Fibroblast of skin of scalp (primary cell): ENCODE measurements at regions not wholly inside any gene's neighbourhood (a gene's known extent, or its start where the extent isn't known, plus 50 kb on each side); places are given as distances from the start of the nearest gene placed in this dataset.

Experiments
- DNase-seq: peaks from one replicate; pipeline ENCODE4 v3.0.0-alpha.2; 2013

GRCh38 chr5:97735209-97735608 is 552.2 kb upstream of the RIOK2 start:
- DNase-seq = peak; percentile 56

DNA sequence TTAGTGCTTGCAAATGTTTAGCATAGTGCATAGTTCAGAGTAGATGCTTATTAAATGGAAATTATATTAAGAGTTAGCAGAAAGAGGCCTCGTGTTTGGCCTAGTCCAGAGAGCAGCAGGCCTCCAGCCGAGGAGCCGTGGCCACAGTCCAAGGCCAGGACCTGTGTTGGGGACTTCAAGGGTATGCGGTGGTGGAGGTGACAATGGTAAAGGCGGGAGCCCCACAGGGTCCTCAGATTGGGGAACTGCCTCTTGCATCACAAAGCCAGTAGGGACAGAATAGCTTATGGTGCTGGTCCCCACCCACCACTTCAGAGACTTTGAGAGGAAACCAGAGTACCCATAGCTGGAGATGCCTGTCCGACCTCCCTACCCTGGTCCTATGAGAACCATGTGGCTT is 554.6 kb upstream of the RIOK2 start:
- DNase-seq = no peak

- DNase-seq = no peak
These were observed 562.8 kb upstream of the RIOK2 start for GRCh38 chr5:97745817-97746216.

DNA sequence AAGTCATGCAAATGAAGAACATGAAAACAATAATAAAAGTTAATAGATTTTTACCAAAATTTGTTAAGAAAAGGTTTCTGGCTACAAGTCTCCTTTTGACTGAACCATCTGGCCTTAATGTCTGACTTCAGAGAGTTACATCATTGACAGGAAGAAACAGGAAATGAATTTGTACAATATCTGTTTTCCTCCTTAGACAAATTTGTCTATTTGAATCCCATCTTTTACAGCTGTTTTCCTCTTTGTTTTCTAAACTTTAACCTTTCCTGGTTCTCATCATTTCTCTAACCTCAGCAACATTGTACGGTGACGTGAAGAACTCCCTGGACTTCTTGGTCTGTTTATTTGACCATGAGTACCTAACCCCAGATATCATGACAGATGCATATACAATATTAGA is 567.5 kb upstream of the RIOK2 start:
- DNase-seq = no peak

- no peak for DNase-seq
These were observed 568.5 kb upstream of the RIOK2 start for GRCh38 chr5:97751540-97751939.

DNA sequence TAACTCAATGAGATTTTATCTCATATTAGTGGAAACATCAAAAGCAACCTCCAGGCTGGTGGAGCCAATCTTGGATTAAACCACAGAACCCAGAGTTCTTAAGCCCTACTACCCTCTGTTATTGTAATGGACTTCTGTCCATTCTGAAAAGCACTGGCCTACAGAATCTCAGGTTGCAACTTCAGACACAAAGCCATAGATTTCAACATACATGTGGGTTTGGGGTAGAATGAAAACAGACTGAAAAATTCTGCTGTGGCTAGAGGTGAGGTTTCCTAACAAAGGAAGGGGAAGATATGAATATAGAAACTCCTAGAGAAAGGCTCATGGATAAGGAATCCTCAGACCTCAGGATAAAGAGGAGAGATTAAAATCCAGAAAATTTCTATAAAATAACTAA is 569.8 kb upstream of the RIOK2 start:
- DNase-seq = no peak

- DNase-seq = no peak
These were observed 579.4 kb upstream of the RIOK2 start for GRCh38 chr5:97762483-97762882.

DNA sequence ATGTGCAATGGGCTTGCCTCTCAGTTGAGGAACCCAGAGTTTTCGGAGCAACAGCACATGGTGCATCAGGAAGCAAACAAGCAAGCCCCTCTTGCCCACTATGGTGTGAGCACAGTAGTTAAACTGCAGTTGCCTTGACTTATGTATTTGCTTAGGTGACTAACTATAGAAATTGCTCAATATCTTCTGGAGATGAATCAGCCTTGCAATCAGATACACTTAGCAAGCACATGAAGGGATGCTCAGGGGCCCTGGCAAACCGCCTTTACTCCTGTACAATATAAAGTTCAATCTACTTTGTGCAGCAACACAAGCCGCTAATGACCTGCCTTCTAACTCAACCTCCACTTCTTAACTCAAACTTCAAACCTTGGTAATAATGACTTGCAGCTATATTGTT is 581.7 kb upstream of the RIOK2 start:
- DNase-seq = peak; percentile 45

- DNase-seq = peak; percentile 51
These were observed 595.4 kb upstream of the RIOK2 start for GRCh38 chr5:97778451-97778850.

DNA sequence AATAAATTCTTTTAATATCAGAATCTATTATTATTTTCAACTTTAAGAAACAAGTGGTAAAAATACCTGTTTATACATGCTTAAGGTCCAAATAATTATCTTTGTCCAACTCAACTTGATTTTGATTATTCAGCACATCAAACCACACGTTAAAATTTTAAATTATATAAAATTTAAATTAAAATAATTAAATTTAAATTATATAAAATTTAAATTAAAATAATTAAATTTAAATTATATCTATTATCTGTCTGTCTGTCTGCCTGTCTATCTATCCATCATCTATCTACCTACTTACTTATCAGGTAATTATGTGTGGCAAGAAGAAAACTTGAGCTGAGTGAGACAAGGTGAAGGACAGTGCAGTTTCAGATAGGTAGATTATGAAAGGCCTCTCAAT is 605.3 kb upstream of the RIOK2 start:
- no peak for DNase-seq

GRCh38 chr5:97797994-97798451 is 615.0 kb upstream of the RIOK2 start:
- no peak for DNase-seq

DNA sequence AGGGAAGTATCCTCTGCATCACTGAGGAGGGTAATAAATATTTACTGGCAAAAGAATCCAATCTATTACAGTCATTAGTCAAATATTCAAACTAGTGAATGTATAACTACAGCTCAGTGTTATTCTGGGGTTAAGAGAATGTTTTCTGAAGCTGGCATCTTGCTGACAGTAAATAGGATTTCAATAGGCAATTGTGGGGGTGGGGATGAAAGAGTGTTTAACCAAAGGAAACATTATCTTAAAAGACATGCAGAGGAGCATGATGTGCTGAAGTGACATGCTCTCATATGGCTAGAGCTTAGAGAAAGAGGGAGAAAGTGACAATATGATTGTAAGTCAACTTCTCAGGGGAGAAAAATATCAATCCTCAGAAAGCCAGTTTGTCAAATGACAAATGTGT is 618.4 kb upstream of the RIOK2 start:
- DNase-seq = no peak

DNA sequence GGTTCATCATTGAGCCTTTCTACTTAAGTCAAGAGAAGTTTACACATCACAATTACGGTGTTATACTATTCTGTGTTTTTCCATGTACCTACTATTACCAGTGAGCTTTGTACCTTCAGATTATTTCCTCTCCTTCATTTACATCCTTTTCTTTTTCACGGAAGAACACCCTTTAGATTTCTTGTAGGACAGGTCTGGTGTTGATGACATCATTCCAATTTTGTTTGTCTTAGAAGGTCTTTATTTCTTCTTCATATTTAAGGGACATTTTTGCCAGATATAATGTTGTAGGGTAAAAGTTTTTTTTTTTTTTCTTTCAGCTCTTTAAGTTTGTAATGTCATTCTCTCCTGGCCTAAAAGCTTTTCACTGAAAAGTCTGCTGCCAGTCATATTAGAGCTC is 637.1 kb upstream of the RIOK2 start:
- DNase-seq = no peak

- DNase-seq = no peak
These were observed 649.7 kb upstream of the RIOK2 start for GRCh38 chr5:97832645-97833296.

DNA sequence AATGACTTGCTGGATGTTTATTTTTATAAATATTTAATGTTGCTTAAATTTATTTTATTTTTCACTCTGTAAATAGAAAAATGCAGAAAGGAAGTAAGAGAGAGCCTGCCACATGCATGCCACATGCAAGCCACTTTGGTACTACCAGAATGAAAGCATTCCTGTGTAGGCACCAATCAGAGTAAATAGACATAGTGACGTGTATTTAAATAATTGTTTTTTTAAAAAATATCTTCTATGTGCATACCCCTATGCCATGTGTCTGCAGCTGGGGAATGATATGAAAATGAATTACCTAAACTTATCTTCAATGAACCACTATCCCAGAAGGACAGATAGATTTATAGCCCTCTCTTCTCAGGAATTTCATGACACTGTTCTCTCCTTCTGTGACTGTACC is 651.5 kb upstream of the RIOK2 start:
- no peak for DNase-seq

DNA sequence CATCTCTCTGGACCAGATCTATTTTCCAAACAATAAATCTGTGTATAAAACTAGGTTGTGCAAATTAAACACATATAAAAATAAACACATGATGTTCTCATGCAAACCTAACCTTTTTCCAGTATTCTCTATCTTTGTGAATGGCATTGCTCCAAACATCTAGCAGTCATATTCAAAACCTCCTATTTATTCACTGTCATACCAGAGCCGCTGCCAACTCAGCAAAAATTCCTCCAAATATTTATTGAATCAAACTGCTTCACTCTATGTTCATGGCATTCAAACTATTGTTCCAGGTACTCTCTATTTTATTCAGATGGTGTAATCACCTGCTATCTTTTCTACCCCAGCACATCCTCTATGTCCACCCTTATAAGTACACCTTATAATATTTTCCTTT is 652.1 kb upstream of the RIOK2 start:
- DNase-seq = no peak

- DNase-seq = no peak
These were observed 653.8 kb upstream of the RIOK2 start for GRCh38 chr5:97836816-97837215.

DNA sequence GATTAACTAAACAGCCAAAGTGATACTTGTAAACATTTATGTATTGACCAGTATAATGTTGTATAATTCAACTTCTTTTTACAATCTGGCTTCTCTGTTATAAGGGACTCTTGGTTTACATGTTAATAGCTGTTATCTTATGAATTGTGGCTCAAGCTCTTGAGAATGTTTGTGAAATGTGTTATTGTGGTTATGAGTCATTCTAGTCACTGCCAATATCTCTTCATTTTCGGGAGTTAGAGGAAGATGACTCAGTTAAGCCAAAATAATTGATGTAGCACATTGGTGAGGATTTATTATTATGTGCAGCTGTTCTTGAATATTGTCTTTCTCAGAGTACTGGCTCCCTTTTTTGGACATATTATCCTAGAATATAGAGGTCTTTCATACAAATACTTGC is 655.2 kb upstream of the RIOK2 start:
- DNase-seq = peak; percentile 96

GRCh38 chr5:97839341-97840086 is 656.5 kb upstream of the RIOK2 start:
- DNase-seq = peak; percentile 63

GRCh38 chr5:97840643-97841042 is 657.6 kb upstream of the RIOK2 start:
- no peak for DNase-seq

GRCh38 chr5:97842687-97843086 is 659.6 kb upstream of the RIOK2 start:
- DNase-seq = no peak

DNA sequence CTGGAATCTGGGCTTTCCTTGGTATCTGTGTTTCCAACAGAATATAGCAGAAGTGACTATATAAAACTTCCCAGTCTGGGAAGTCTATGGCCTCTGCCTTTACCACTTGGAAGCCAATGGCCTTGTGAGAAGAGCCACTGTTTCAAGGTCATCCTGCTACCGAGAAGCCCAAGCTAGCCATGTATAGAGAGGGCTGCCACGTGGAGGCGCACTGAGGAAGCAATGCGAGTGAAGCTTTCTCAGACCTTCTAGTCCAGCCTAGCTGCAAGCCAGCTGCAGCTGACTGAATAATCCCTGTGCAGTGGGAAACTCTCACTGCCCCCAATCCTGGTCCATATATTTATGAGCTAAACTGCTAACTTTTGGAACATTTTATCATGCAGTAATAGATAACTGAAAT is 661.8 kb upstream of the RIOK2 start:
- no peak for DNase-seq

DNA sequence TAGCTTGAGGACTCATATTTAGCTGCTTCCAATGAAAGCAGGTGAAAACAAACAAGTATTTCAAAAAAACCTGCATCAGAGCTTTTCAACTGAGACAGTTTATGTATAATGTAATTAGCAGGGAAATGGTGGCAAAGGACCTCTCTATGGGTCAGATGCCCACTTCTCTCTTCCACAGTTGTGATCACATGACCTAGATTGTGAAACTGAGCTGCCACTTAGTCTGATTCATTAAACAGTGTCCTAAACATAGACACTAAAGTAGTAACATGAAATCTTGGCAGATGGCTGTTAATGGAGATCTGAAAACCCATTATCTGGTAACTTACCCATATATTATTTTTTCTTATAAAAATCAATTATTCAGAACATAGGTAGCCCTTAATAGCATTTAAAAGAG is 663.6 kb upstream of the RIOK2 start:
- no peak for DNase-seq

DNA sequence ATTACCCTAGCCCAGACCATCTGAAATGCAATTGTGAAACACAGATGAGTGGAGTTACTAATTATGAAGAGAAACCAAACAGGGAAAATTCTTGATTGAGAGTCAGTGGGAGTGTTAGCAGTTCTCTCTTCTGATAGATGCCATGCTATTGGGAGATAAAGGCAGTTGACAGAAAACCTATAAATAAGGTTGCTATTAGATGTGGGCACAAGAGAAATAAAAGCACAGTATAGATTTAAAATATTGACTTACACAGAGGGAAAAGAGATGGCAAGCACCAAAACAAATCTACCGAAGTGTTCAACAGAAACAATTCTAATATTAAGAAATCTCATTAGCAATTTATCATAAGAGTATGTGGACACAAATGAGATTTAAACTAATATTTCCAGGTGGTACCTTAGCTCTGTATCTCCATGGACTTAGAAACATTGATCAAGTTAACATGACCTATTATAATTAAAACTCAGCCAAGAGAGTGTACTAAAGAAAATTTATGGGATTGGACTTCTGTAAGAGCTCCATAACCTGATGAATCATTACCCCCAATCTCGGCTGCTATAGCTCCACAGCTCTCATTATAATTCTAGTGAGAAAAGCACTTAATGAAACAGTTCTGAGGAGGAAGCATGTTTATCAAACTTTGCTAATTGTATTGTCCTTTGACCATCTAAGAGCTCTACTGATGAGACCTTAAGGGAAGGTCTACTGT is 665.0 kb upstream of the RIOK2 start:
- no peak for DNase-seq
